ENCODE measurements at regions not wholly inside any gene's neighbourhood (a gene's known extent, or its start where the extent isn't known, plus 50 kb on each side); places are given as distances from the start of the nearest gene placed in this dataset.

DNA sequence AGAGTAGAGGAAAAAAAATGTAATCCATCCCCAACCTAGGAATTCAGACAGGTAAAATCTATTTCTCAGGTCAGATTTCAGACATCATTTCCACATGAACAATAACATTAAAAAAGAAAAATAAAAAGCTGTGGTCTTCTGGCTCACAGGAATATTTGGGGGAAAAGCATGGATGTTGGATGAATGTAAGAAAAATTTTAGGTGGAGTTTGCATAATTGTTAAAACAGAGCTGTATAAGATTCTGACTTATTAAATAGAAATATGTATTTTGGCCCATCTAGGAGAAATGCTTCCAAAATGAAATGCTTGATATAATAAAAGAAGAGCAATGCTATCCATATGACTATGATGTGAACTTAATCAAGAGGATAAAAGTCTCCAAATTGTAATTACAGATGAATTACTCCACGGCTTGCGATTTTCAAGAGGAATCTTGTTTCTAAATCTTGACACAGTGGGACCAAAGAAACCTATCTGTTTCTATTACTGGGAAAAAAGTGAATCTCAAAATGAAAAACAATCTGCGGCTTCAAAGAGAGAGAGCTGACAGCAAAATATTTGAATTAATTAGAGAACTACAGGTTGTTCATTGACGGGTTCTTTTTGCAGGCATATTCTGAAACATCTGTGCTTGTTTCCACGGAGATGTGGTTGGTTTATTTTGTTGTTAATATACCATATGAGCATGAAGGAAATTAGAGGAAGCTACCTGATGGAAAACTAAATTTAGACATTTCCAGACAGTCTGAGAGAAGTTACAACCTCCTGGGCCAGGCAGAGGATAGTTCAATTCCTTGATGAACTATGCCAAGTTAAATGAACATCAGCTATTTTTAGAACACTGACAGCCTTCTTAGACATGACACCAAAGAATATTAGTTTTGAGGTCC, 468.7 kb downstream of the PID1 start:
- no peak for TF ChIP-seq POLR2AphosphoS5 (IDR thresholded peaks at IDR 0.05; ENCODE audit: low read depth)
- TF ChIP-seq, protein P1, sequence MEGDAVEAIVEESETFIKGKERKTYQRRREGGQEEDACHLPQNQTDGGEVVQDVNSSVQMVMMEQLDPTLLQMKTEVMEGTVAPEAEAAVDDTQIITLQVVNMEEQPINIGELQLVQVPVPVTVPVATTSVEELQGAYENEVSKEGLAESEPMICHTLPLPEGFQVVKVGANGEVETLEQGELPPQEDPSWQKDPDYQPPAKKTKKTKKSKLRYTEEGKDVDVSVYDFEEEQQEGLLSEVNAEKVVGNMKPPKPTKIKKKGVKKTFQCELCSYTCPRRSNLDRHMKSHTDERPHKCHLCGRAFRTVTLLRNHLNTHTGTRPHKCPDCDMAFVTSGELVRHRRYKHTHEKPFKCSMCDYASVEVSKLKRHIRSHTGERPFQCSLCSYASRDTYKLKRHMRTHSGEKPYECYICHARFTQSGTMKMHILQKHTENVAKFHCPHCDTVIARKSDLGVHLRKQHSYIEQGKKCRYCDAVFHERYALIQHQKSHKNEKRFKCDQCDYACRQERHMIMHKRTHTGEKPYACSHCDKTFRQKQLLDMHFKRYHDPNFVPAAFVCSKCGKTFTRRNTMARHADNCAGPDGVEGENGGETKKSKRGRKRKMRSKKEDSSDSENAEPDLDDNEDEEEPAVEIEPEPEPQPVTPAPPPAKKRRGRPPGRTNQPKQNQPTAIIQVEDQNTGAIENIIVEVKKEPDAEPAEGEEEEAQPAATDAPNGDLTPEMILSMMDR (IDR thresholded peaks at IDR 0.05; ENCODE audit: insufficient read depth, low read length): no peak
- TF ChIP-seq SPI1 (IDR thresholded peaks at IDR 0.05; ENCODE audit: borderline replicate concordance, low read depth): no peak
- TF ChIP-seq GABPA (IDR thresholded peaks at IDR 0.05; ENCODE audit: low read depth): no peak
- TF ChIP-seq, protein P2, sequence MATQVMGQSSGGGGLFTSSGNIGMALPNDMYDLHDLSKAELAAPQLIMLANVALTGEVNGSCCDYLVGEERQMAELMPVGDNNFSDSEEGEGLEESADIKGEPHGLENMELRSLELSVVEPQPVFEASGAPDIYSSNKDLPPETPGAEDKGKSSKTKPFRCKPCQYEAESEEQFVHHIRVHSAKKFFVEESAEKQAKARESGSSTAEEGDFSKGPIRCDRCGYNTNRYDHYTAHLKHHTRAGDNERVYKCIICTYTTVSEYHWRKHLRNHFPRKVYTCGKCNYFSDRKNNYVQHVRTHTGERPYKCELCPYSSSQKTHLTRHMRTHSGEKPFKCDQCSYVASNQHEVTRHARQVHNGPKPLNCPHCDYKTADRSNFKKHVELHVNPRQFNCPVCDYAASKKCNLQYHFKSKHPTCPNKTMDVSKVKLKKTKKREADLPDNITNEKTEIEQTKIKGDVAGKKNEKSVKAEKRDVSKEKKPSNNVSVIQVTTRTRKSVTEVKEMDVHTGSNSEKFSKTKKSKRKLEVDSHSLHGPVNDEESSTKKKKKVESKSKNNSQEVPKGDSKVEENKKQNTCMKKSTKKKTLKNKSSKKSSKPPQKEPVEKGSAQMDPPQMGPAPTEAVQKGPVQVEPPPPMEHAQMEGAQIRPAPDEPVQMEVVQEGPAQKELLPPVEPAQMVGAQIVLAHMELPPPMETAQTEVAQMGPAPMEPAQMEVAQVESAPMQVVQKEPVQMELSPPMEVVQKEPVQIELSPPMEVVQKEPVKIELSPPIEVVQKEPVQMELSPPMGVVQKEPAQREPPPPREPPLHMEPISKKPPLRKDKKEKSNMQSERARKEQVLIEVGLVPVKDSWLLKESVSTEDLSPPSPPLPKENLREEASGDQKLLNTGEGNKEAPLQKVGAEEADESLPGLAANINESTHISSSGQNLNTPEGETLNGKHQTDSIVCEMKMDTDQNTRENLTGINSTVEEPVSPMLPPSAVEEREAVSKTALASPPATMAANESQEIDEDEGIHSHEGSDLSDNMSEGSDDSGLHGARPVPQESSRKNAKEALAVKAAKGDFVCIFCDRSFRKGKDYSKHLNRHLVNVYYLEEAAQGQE (IDR thresholded peaks at IDR 0.05; ENCODE audit: insufficient replicate concordance, low read depth): no peak
- Histone ChIP-seq H3K4me3 (replicated peaks; ENCODE audit: insufficient read depth, low read length) (no peak overlapping the region), H3K27ac (replicated peaks) (no peak overlapping the region), H3K27me3 (ENCODE audit: insufficient read depth, poor library complexity, severe bottlenecking) (no peaks in the 10 kb centered on the region)
- DNase-seq (ENCODE audit: low read depth in 1 of 2, low spot score in 1 of 2): no peak

DNA sequence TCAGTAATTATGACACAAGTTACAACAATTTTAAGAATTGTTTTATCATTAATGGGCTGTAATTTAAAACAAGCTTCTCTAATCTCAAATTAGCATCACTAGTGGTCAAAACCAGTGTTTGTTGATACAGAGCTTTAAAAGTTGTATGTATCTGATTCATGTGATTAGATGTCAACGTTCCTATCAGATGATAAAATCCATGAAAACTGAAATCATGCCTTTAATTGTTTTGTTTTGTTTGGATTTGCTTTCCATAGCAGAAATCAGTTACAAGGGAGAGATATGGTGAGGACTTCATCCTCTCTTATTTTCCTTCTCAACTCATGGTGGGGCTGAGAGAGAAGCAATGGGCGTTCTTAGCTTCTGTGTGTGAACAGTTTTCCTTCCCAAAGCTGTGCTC, 469.6 kb downstream of the PID1 start:
- Histone ChIP-seq H3K4me3 (replicated peaks; ENCODE audit: insufficient read depth, low read length) (no peak overlapping the region), H3K27me3 (ENCODE audit: insufficient read depth, poor library complexity, severe bottlenecking) (no peaks in the 10 kb centered on the region), H3K27ac (replicated peaks) (no peak overlapping the region)
- TF ChIP-seq, protein P1 (IDR thresholded peaks at IDR 0.05; ENCODE audit: insufficient read depth, low read length): no peak
- TF ChIP-seq POLR2AphosphoS5 (IDR thresholded peaks at IDR 0.05; ENCODE audit: low read depth) (no peak), SPI1 (IDR thresholded peaks at IDR 0.05; ENCODE audit: borderline replicate concordance, low read depth) (no peak), GABPA (IDR thresholded peaks at IDR 0.05; ENCODE audit: low read depth) (no peak)
- TF ChIP-seq, protein P2 (IDR thresholded peaks at IDR 0.05; ENCODE audit: insufficient replicate concordance, low read depth): no peak
- DNase-seq (ENCODE audit: low read depth in 1 of 2, low spot score in 1 of 2): no peak

DNA sequence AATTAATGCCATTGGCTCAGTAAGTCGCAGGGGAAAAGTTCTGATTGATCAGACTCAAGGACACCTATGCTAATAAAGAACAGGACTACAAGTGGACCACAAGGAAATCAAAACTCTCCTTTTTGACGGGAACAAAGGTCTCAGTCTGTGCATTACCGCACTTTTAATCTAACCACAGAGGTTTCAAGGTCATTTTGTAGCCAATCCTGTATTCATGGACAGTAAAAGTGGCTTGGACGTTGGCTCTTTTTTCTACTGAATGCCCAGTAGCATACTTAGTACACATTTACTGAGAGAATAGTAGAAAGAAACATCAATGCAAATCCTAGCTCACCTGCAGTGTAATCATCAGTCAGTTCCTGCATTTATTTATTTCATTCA, 471.9 kb downstream of the PID1 start:
- TF ChIP-seq SPI1 (IDR thresholded peaks at IDR 0.05; ENCODE audit: borderline replicate concordance, low read depth) (no peak), POLR2AphosphoS5 (IDR thresholded peaks at IDR 0.05; ENCODE audit: low read depth) (no peak), GABPA (IDR thresholded peaks at IDR 0.05; ENCODE audit: low read depth) (no peak)
- TF ChIP-seq, protein P1 (IDR thresholded peaks at IDR 0.05; ENCODE audit: insufficient read depth, low read length): no peak
- TF ChIP-seq, protein P2 (IDR thresholded peaks at IDR 0.05; ENCODE audit: insufficient replicate concordance, low read depth): no peak
- no peaks in the 10 kb centered on the region for H3K27me3 ChIP-seq (ENCODE audit: insufficient read depth, poor library complexity, severe bottlenecking)
- no peak for DNase-seq (ENCODE audit: low read depth in 1 of 2, low spot score in 1 of 2)
- no peak overlapping the region for H3K4me3 ChIP-seq (replicated peaks; ENCODE audit: insufficient read depth, low read length)
- H3K27ac ChIP-seq (replicated peaks): no peak overlapping the region

Measured in HL-60 (cell line).